ENCODE measurements at regions not wholly inside any gene's neighbourhood (a gene's known extent, or its start where the extent isn't known, plus 50 kb on each side); places are given as distances from the start of the nearest gene placed in this dataset.
"Not testable (repeated sequence)": the region's sequence is repeated elsewhere in the genome, so short reads cannot be mapped to it uniquely, and the experiment has no call there.

DNA sequence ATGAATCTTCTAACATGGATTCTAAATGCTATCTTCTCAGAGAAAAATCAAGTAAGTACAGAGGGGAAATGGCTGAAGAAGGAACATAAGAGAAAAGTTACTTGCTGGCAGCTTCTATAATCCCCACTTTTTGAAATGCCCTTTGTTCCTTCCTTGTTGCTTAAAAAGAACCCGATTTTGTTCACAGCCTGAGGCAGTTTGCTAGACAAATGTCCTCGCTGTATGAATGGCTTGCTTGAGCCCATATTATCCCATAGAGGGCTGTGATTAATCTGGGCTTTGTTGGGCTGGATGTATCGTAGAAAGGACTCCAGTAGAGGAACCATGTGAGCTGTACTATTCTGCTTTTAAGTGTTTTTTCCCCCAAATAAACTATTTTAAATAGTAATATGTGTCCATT lies 134.3 kb upstream of the FGF13 start:
- no peaks in the 10 kb centered on the region for H3K36me3 Mint-ChIP-seq (ENCODE audit: insufficient read depth in 1 of 3, low read depth in 3 of 3)
- Histone ChIP-seq H2AK5ac (ENCODE audit: insufficient read length, low read length) (no peak overlapping the region), H3K79me2 (ENCODE audit: insufficient read depth, low read length) (no peaks in the 10 kb centered on the region), H3T11ph (ENCODE audit: low read length) (no peak overlapping the region), H2BK20ac (ENCODE audit: low read depth, low read length, poor library complexity, severe bottlenecking) (no peak overlapping the region), H3K79me1 (ENCODE audit: insufficient read depth, low read depth, low read length, poor library complexity, severe bottlenecking) (no peaks in the 10 kb centered on the region), H3K23ac (ENCODE audit: insufficient read length, low read depth, low read length) (no peak overlapping the region), H2AFZ (ENCODE audit: low read length) (no peak overlapping the region), H2BK15ac (ENCODE audit: low read depth, low read length) (no peak overlapping the region), H4K20me1 (ENCODE audit: control insufficient read depth, insufficient read depth, insufficient read length) (no peaks in the 10 kb centered on the region), H2BK12ac (ENCODE audit: insufficient read length, low read depth, low read length) (no peak overlapping the region), H3K27ac (ENCODE audit: insufficient read length, low read depth, low read length) (no peak overlapping the region), H4K5ac (ENCODE audit: insufficient read length, low read depth, low read length) (no peak overlapping the region), H3K9ac (ENCODE audit: extremely low read depth, insufficient read length, low read length) (no peak overlapping the region), H3K18ac (ENCODE audit: insufficient read length, low read depth, low read length) (no peak overlapping the region), H3K4me1 (ENCODE audit: insufficient read depth, low read length) (no peaks in the 10 kb centered on the region), H3K14ac (ENCODE audit: insufficient read depth, low read length) (no peak overlapping the region), H3K4ac (ENCODE audit: low read depth, low read length) (no peak overlapping the region), H3K23me2 (ENCODE audit: insufficient read length, low read depth, low read length, poor library complexity, severe bottlenecking) (no peaks in the 10 kb centered on the region), H2BK5ac (ENCODE audit: insufficient read length, low read length) (no peak overlapping the region), H3K4me2 (ENCODE audit: insufficient read depth, insufficient read length, low read length) (no peak overlapping the region), H4K8ac (replicated peaks; ENCODE audit: insufficient read length, low read depth, low read length) (no peak overlapping the region), H3K9me3 (ENCODE audit: control insufficient read depth, low read depth, low read length) (no peaks in the 10 kb centered on the region), H4K91ac (ENCODE audit: insufficient read length, low read depth, low read length) (no peak overlapping the region), H3K56ac (ENCODE audit: insufficient read length, low read depth, low read length) (no peak overlapping the region), H2BK120ac (ENCODE audit: low read depth, low read length, poor library complexity, severe bottlenecking) (no peak overlapping the region), H3K27me3 (ENCODE audit: insufficient read depth, low read length) (no peaks in the 10 kb centered on the region)
- H3K4me3 Mint-ChIP-seq = no peak overlapping the region
- DNase-seq = no peak
- no peaks in the 10 kb centered on the region for H3K27me3 Mint-ChIP-seq (ENCODE audit: low read depth)
- no CpG with 5 or more reads among the region's 3 CpGs for WGBS (ENCODE audit: extremely low coverage, insufficient read length, low lambda C conversion rate)
- peaks cover 0 to 23% of the 10 kb centered on the region in 2 experiments; a peak in 3 of 5 replicates for H3K9me3 Mint-ChIP-seq
- TF ChIP-seq, protein P1, sequence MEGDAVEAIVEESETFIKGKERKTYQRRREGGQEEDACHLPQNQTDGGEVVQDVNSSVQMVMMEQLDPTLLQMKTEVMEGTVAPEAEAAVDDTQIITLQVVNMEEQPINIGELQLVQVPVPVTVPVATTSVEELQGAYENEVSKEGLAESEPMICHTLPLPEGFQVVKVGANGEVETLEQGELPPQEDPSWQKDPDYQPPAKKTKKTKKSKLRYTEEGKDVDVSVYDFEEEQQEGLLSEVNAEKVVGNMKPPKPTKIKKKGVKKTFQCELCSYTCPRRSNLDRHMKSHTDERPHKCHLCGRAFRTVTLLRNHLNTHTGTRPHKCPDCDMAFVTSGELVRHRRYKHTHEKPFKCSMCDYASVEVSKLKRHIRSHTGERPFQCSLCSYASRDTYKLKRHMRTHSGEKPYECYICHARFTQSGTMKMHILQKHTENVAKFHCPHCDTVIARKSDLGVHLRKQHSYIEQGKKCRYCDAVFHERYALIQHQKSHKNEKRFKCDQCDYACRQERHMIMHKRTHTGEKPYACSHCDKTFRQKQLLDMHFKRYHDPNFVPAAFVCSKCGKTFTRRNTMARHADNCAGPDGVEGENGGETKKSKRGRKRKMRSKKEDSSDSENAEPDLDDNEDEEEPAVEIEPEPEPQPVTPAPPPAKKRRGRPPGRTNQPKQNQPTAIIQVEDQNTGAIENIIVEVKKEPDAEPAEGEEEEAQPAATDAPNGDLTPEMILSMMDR (conservative IDR thresholded peaks at IDR 0.05) = no peak
- H3K27ac Mint-ChIP-seq = no peak overlapping the region
- no peaks in the 10 kb centered on the region for H3K4me1 Mint-ChIP-seq

DNA sequence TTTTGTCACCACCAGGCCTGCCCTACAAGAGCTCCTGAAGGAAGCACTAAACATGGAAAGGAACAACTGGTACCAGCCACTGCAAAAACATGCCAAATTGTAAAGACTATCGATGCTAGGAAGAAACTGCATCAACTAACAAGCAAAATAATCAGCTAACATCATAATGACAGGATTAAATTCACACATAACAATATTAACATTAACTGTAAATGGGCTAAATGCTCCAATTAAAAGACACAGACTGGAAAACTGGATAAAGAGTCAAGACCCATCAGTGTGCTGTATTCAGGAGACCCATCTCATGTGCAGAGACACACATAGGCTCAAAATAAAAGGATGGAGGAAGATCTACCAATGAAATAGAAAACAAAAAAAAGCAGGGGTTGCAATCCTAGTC lies 95.9 kb upstream of the FGF13 start:
- not testable (repeated sequence) for H3K9me3 ChIP-seq (ENCODE audit: control insufficient read depth, low read depth, low read length); H3K27me3 ChIP-seq (ENCODE audit: insufficient read depth, low read length); H4K20me1 ChIP-seq (ENCODE audit: control insufficient read depth, insufficient read depth, insufficient read length); H3K4me2 ChIP-seq (ENCODE audit: insufficient read depth, insufficient read length, low read length); H3K79me2 ChIP-seq (ENCODE audit: insufficient read depth, low read length); H2BK12ac ChIP-seq (ENCODE audit: insufficient read length, low read depth, low read length); H3K4ac ChIP-seq (ENCODE audit: low read depth, low read length); H3K27ac Mint-ChIP-seq; H2AK5ac ChIP-seq (ENCODE audit: insufficient read length, low read length); H3K56ac ChIP-seq (ENCODE audit: insufficient read length, low read depth, low read length); H3K23ac ChIP-seq (ENCODE audit: insufficient read length, low read depth, low read length); H3K36me3 Mint-ChIP-seq (ENCODE audit: insufficient read depth in 1 of 3, low read depth in 3 of 3); H4K5ac ChIP-seq (ENCODE audit: insufficient read length, low read depth, low read length); H3K27ac ChIP-seq (ENCODE audit: insufficient read length, low read depth, low read length); H2BK20ac ChIP-seq (ENCODE audit: low read depth, low read length, poor library complexity, severe bottlenecking); DNase-seq; H3K27me3 Mint-ChIP-seq (ENCODE audit: low read depth); H2BK15ac ChIP-seq (ENCODE audit: low read depth, low read length); H3K23me2 ChIP-seq (ENCODE audit: insufficient read length, low read depth, low read length, poor library complexity, severe bottlenecking); H3K14ac ChIP-seq (ENCODE audit: insufficient read depth, low read length); H3K18ac ChIP-seq (ENCODE audit: insufficient read length, low read depth, low read length); H2BK5ac ChIP-seq (ENCODE audit: insufficient read length, low read length); H3K4me3 Mint-ChIP-seq; H3K4me1 ChIP-seq (ENCODE audit: insufficient read depth, low read length); H4K8ac ChIP-seq (replicated peaks; ENCODE audit: insufficient read length, low read depth, low read length); H3K4me1 Mint-ChIP-seq; H2BK120ac ChIP-seq (ENCODE audit: low read depth, low read length, poor library complexity, severe bottlenecking); H3K79me1 ChIP-seq (ENCODE audit: insufficient read depth, low read depth, low read length, poor library complexity, severe bottlenecking); H2AFZ ChIP-seq (ENCODE audit: low read length); H4K91ac ChIP-seq (ENCODE audit: insufficient read length, low read depth, low read length); H3T11ph ChIP-seq (ENCODE audit: low read length); H3K9ac ChIP-seq (ENCODE audit: extremely low read depth, insufficient read length, low read length)
- peaks cover 20 to 55% of the 10 kb centered on the region in 2 experiments for H3K9me3 Mint-ChIP-seq
- WGBS (ENCODE audit: extremely low coverage, insufficient read length, low lambda C conversion rate) = no CpG with 5 or more reads among the region's 1 CpG
